NCI-H748 (cell line): ENCODE measurements at regions not wholly inside any gene's neighbourhood (a gene's known extent, or its start where the extent isn't known, plus 50 kb on each side); places are given as distances from the start of the nearest gene placed in this dataset.

Source experiments
- DNase-seq: peaks from one replicate; lab custom pipeline; 2025; ENCODE audit not compliant: unreplicated experiment; lab: John Stamatoyannopoulos, UW

- peak; percentile 51 for DNase-seq
These were observed 207.6 kb downstream of the CETN3 start for GRCh38 chr5:90201923-90202322.

DNA sequence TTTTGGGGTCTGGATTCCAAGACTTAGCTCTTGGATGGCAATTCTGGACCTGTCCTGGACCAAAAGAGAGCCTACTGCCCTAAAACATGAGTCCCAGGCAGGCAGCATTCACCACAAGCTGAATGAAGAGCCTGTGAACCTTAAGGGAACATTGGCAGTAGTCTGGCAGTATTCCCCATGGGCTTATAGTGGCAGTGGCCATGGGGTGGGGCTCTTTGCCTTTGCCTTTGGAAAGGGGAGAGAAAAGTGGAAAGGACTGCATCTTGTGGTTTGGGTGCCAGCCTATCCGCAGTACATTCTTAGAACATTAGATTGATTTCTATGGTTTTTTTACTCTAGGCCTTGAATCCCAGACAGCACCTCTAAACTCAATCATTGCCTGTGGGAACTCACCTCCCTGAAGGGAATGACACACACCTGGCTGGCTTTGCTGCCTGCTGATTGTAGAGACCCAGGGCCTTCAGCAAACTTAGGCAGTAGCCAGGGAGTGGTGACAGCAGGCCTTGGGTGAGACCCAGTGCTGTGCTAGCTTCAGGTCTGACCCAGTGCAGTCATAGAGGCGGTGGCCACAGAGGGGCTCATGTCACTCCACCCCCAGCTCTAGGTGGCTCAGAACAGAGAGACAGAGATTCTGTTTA is 216.3 kb downstream of the CETN3 start:
- no peak for DNase-seq

GRCh38 chr5:90191352-90192045 is 218.1 kb downstream of the CETN3 start:
- no peak for DNase-seq

DNA sequence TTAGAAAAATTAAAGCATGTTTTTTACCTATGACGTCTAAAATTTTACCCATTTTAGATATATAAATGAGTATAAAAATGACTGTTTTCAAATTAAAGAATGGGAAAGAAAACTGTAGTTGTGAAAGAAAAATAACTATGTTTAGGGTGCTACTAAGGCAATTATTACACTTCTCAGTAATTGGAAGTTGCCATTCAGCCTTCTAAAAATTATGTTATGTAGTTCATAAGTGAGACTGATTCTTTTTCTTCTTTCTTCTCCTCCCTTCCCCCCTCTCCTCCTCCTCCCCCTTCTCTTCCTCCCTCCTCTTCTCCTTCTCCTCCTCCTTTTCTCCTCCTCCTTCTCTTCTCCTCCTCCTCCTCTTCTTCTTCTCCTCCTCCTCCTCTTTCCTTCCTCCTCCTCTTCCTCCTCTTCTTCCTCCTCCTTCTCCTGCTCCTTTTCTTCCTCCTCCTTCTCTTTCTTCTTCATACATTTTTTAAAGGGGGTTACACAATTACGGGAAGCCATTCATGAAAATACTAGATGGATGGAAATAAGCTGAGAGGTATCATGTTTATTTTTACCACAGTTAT is 223.6 kb downstream of the CETN3 start:
- no peak for DNase-seq

GRCh38 chr5:90184764-90185163 is 224.8 kb downstream of the CETN3 start:
- DNase-seq = peak; percentile 24

- DNase-seq = no peak
These were observed 226.8 kb downstream of the CETN3 start for GRCh38 chr5:90182726-90183125.

DNA sequence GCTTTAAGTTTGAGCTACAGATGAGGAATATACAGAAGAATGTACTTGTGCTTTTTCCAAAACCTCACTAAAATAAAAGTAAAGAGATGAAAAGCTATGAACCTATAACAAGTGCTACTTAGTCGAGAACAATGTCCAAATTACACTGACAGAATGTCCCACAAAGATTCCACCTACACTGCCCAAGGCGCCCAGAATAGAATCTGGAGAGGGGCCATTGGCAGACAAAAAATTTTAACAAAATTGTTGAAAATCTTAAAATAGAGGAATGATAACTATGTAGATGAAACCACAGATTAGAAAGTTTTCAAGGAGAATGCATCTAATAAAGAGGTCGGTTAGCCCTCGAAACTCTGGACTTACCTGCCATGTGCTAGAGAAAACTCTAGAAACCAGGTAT is 235.3 kb downstream of the CETN3 start:
- DNase-seq = no peak

GRCh38 chr5:90173299-90174030 is 236.1 kb downstream of the CETN3 start:
- DNase-seq = no peak

DNA sequence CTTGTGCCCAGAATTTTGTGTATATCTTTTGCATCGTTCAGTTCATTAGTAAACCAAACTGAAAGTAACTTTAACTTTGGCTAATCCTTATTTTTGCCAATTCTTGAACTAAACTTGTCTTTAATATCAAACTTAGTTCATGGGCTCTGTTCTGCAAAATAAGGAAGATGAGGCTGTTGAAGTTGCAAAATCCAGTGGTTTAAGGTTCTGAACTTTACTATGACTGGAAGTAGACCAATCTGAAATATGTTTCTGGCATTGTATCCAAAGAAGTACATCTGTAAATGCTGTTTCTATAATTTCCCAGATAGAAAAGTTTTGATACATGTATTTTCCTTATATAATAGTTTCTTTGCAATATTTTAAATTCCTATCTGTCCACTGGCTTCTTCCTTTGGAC is 238.1 kb downstream of the CETN3 start:
- no peak for DNase-seq

DNA sequence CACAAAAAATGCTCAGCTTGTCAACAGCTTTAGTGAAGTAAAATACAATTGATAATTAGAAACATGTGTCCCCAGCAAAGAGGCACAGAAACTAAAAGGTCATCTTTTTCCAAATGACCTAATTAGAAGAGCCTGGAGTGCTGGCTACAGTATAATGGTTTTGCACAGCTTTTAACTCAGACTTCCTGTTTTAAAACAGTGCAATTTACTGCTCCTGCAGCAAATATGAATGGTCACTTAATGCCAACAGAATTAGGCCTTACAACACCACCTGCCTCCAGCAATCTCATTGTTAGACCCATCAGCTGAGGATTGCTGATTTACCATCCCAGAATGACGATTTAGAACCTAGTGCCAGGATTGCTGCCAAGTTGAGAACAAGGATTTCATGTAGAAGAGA is 239.3 kb downstream of the CETN3 start:
- peak; percentile 95 for DNase-seq

DNA sequence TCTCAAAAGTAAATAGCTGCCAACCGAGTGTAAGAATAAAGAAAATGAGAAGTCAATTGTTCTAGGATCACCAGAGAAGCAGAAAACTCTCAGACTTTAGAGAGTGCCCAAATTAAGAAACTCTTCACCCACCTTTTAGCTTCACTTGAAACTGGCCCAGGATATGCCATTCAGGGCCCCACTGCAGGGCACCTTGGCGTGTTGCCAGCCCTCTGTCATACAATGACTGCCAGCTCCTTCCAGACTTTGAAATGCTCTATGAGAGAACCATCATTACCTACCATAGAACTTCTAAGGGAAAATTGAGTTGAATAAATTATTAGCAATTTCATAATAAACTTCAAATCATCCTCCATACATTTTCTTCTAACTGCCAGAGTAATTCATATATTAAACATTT is 240.5 kb downstream of the CETN3 start:
- DNase-seq = peak; percentile 77

GRCh38 chr5:90168399-90168798 is 241.2 kb downstream of the CETN3 start:
- no peak for DNase-seq

GRCh38 chr5:90166816-90167215 is 242.7 kb downstream of the CETN3 start:
- no peak for DNase-seq

DNA sequence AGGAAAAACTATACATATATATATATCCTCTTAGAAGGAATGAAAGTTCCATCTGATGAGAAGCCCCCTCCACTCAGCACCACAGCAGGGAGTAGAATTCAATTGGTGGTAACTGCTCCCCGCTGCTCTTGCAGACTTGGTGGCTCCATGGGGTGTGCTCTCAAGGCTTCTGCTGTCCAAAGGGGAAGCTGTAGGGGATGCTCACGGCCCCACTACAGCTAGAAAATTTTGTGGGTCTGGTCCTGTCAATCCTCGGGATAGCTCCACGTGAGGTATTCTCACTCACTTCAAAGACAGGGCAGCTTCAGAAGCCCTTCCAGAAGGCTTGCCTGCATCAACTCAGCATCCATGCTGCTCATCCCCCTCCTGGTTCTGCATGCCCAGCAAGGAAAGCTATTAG is 247.2 kb downstream of the CETN3 start:
- DNase-seq = no peak

- peak; percentile 61 for DNase-seq
These were observed 248.1 kb downstream of the CETN3 start for GRCh38 chr5:90161414-90161813.

DNA sequence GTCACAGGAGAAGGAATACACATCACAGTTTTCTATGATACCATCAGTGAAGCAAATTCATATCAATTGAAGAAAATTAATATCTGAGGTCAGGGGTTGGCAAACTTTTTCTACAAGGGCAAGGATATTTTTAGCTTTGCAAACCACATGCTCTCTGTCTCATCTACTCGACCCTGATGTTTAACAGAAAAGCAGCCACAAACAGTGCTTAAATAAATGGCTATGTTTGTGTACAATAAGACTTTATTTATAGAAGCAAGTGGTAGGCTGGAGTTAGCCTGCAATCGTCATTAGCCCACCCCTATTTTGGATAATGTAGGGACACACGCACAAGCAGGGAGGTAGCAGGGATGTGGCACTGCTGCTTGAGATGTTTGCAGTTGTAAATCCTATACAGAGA is 251.4 kb downstream of the CETN3 start:
- no peak for DNase-seq

GRCh38 chr5:90153031-90153430 is 256.5 kb downstream of the CETN3 start:
- DNase-seq = no peak

GRCh38 chr5:90144625-90145327 is 264.8 kb downstream of the CETN3 start:
- no peak for DNase-seq

GRCh38 chr5:90142541-90142940 is 267.0 kb downstream of the CETN3 start:
- DNase-seq = peak; percentile 19

- no peak for DNase-seq
These were observed 267.6 kb downstream of the CETN3 start for GRCh38 chr5:90141984-90142383.

DNA sequence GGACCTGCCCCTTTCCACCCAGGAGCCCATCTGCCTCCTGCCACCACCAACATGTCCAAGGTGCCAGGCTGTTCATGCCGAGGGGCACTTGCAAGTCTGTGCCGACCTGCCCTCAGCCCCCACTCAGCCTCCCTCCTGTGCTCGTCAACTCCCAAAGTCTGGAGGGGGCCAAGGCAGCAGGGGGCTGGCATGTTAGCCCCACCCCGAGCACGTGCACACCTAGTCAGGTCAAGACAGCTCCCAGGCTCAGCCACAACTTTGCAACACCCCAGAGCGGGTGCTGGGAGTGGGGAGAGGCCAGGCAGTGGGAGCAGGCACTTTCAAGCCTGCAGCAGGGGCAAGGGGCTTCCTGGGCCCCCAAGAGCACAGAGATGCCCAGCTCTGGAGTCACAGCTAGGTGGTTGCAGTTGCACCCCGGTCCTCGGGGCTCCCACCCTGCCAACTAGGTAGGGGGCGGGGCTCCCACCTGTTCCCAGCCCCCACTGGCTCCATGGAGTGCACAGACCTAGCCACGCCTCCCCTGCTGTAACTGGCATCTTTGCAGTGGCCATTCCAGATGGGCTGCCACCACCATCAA is 272.5 kb downstream of the CETN3 start:
- DNase-seq = no peak
